Heart left ventricle (tissue), 16 donors: ENCODE measurements at regions not wholly inside any gene's neighbourhood (a gene's known extent, or its start where the extent isn't known, plus 50 kb on each side); places are given as distances from the start of the nearest gene placed in this dataset.

Source experiments
- ATAC-seq, 4 donors: fragments of 200-7000 bp; cut with Tn5 transposase; one replicate each; pipeline ENCODE4 v1.9.1; 2020 to 2022; ENCODE audit warnings: moderate library complexity in 4 of 4, mild to moderate bottlenecking in 3 of 4, moderate number of reproducible peaks in 1 of 4
- DNase-seq, 5 donors: peaks; one replicate each; pipeline ENCODE4 v3.0.0-alpha.2; 2020
- H3K27ac ChIP-seq, 12 donors: fragments of 200-600 bp; sonication (generic) in 4 of 12; one replicate each; pipeline versions ENCODE4 v1.5.0 to v1.8.0; 2016 to 2022; ENCODE audit warnings: mild to moderate bottlenecking in 2 of 12
- H3K27me3 ChIP-seq, 9 donors: fragments of 200-600 bp; sonication (generic) in 2 of 9; one replicate each; pipeline versions ENCODE4 v1.5.1 to v1.8.0; 2016 to 2022; ENCODE audit warnings: mild to moderate bottlenecking in 3 of 9
- H3K36me3 ChIP-seq, 9 donors: fragments of 200-600 bp; sonication (generic) in 2 of 9; one replicate each; pipeline versions ENCODE4 v1.5.0 to v1.8.0; 2018 to 2022; ENCODE audit warnings: mild to moderate bottlenecking in 2 of 9
- H3K4me1 ChIP-seq, 12 donors: fragments of 200-600 bp; sonication (generic) in 4 of 12; one replicate each; pipeline versions ENCODE4 v1.5.0 to v1.8.0; 2016 to 2022; ENCODE audit warnings: mild to moderate bottlenecking in 3 of 12
- H3K4me3 ChIP-seq, 12 donors: fragments of 200-600 bp; sonication (generic) in 4 of 12; one replicate each; pipeline versions ENCODE4 v1.5.0 to v1.8.0; 2017 to 2022; ENCODE audit warnings: mild to moderate bottlenecking in 9 of 12, moderate library complexity in 4 of 12
- H3K9me3 ChIP-seq, 12 donors: fragments of 200-600 bp; sonication (generic) in 4 of 12; one replicate each; pipeline versions ENCODE4 v1.5.0 to v1.8.0; 2016 to 2022; ENCODE audit warnings: mild to moderate bottlenecking in 1 of 12
- POLR2A ChIP-seq, 2 donors: fragments of 450-650 bp; IDR thresholded peaks; one replicate each; pipeline ENCODE4 v1.6.1; 2017; ENCODE audit warnings: antibody characterized with exemption in 2 of 2, mild to moderate bottlenecking in 2 of 2, moderate library complexity in 2 of 2
- WGBS, 4 donors: extraction: QIAGEN DNeasy Blood & Tissue Kit in 2 of 4; methylation state at CpG; one replicate each; pipeline versions ENCODE4 v1.1.5 to v1.1.7; 2013 to 2018; 5-methylcytosine and 5-hydroxymethylcytosine counted together
- intact Hi-C, 10 donors: fragments of 100-400 bp; cut with DNase I; formaldehyde crosslinking; loops; one replicate each; pipeline versions ENCODE4 v1.11.1 to v1.14.2; 2022
- TF ChIP-seq, protein P1 (sequence below), 12 donors: fragments of 200-600 bp; sonication (generic) in 4 of 12; IDR thresholded peaks; one replicate each; pipeline versions ENCODE4 v1.5.0 to v1.8.0; 2018 to 2022; ENCODE audit warnings: antibody characterized with exemption in 12 of 12, mild to moderate bottlenecking in 5 of 12
- donor health status: ischemic (EF 13 %, LVEDD 7.1; RV severe dilation, severe dysfunction).
- donor health status: healthy with polysubstance abuse.
- donor health status: DM: no; HTN: yes; CAD: no.
- donor health status: DM: no; HTN: no; CAD: no.
- donor health status: ischemic (EF 25% LVEDD 6.9; RV normal size, moderate dysfunction).
- donor health status: ischemic (EF 25% LVEDD 5.7; RV mildly dilated, moderate dysfunction).
- donor health status: healthy.
- donor health status: DM: yes; HTN: yes; CAD: no.
- donor health status: ischemic (EF 35%, LVEDD 5.7; RV mildly dilated, moderate dysfunction).
- donor health status: nonischemic (EF 11% LVEDD 7.7; RV severe dilation, severe dysfunction).
- donor health status: DM: yes; HTN: yes; CAD: no.
- donor health status: PGD.
- donor health status: ischemic (EF 29% LVEDD 5.4; RV normal size, mild dysfunction).
- donor health status: nonischemic (EF 23%, LVEDD 6.1; RV moderate dilation, normal function).

DNA sequence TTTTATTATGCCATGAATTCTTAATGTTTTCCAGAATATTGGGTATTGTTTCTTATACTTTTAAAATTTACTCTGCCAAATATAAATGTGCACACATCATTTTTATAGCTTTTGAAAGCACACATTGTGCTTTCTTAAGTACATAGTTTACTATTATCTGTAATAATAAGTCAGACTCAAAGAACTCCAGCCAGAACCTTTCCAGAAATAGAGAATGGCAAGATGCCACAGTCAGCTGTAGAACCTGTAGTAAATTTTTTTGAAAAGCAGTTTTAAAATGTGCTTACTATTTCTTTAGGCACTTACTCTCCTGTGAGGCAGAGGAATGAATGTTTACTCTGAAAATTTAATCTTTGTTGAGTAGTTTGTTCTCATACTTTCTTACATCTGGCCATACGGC is 1287.1 kb downstream of the PCDH9 start:
- TF ChIP-seq POLR2A (IDR thresholded peaks at IDR 0.05): no peak
- TF ChIP-seq, protein P1, sequence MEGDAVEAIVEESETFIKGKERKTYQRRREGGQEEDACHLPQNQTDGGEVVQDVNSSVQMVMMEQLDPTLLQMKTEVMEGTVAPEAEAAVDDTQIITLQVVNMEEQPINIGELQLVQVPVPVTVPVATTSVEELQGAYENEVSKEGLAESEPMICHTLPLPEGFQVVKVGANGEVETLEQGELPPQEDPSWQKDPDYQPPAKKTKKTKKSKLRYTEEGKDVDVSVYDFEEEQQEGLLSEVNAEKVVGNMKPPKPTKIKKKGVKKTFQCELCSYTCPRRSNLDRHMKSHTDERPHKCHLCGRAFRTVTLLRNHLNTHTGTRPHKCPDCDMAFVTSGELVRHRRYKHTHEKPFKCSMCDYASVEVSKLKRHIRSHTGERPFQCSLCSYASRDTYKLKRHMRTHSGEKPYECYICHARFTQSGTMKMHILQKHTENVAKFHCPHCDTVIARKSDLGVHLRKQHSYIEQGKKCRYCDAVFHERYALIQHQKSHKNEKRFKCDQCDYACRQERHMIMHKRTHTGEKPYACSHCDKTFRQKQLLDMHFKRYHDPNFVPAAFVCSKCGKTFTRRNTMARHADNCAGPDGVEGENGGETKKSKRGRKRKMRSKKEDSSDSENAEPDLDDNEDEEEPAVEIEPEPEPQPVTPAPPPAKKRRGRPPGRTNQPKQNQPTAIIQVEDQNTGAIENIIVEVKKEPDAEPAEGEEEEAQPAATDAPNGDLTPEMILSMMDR (IDR thresholded peaks at IDR 0.05): no peak
- ATAC-seq (peak in 1 of 4 donors; percentile 49), DNase-seq (no peak)
- Histone ChIP-seq H3K27ac (peak overlapping the region in 6 of 12 donors; percentile 2 to 33 (median 16)), H3K27me3 (no peaks in the 10 kb centered on the region), H3K9me3 (no peaks in the 10 kb centered on the region), H3K4me3 (peak overlapping the region in 4 of 12 donors; percentile 20 to 44 (median 30)), H3K36me3 (no peaks in the 10 kb centered on the region), H3K4me1 (peaks cover 0 to 13% (median 1%) of the 10 kb centered on the region in 12 donors)
- intact Hi-C loops: loop anchor here in 2 of 10 donors (5.0 to 10.0 kb wide), 2 partner anchors 1289 to 1292 kb away; partner anchors contain the start of gene PCDH9 (in 2 of the 2)
- 31 to 61% (median 48%) methylated on average over 1 of the region's 1 CpG for WGBS, 4 donors

DNA sequence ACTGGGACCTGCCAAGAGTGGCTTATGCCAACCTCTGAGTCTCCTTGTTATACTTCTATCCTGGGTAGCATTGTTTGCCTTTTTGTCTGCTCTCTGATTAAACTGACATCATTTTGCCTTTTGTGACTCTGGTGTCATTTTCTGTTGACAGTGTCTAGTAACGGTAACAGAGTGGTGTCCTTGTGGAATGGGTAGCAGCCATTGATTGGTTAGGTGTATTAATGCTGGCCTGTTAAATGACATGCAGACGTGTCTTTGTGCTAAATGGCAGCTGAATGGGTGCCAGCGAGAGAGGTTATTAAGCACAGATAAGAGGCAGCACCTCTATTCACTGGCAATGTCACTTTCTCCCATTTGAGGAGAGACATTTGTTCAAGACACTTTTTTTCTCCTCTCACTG is 1289.4 kb downstream of the PCDH9 start:
- ATAC-seq (peak; percentile 86 to 94 (median 93)), DNase-seq (peak; percentile 12 to 74 (median 51))
- WGBS, 4 donors: 44 to 58% (median 55%) methylated on average over 3 of the region's 3 CpGs
- Histone ChIP-seq H3K4me3 (peak overlapping the region in 9 of 12 donors; percentile 5 to 44 (median 35)), H3K27ac (peak overlapping the region in 11 of 12 donors; percentile 4 to 66 (median 51)), H3K4me1 (peaks cover 0 to 13% (median 1%) of the 10 kb centered on the region in 12 donors), H3K9me3 (no peaks in the 10 kb centered on the region), H3K27me3 (no peaks in the 10 kb centered on the region), H3K36me3 (no peaks in the 10 kb centered on the region)
- intact Hi-C loops: loop anchor here in 2 of 10 donors (5.0 to 10.0 kb wide), 2 partner anchors 1292 to 1294 kb away; partner anchors contain the start of gene PCDH9 (in 2 of the 2)
- TF ChIP-seq, protein P1 (IDR thresholded peaks at IDR 0.05): no peak
- TF ChIP-seq POLR2A (IDR thresholded peaks at IDR 0.05): no peak

DNA sequence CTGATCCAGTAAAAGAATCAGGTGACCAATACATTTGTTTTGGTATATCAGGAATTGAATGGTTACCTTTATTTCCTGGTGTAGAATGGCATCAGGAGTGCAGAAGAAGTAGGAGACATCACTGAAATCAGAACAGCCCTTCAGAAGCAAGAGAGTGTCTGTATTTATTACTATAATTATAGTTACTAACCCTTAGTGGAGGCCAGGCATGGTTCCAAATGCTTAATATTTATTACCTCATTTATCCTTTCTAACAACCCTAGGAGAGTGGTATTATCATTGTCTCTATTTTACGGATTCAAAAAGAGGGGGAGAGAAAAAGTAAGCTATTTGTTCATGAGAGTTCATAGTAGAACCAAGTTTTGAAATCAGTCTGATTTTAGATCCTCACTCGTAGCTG is 1292.9 kb downstream of the PCDH9 start:
- H3K27me3 ChIP-seq: no peaks in the 10 kb centered on the region
- peaks cover 0 to 2% (median 0%) of the 10 kb centered on the region in 12 donors for H3K4me1 ChIP-seq
- no peaks in the 10 kb centered on the region for H3K36me3 ChIP-seq
- H3K27ac ChIP-seq: no peak overlapping the region
- ATAC-seq: no peak
- WGBS, 4 donors: 42 to 76% (median 45%) methylated on average over 2 of the region's 2 CpGs
- H3K9me3 ChIP-seq: no peaks in the 10 kb centered on the region
- intact Hi-C loops: no loop called here
- TF ChIP-seq, protein P1 (IDR thresholded peaks at IDR 0.05): no peak
- no peak for TF ChIP-seq POLR2A (IDR thresholded peaks at IDR 0.05)
- no peak for DNase-seq
- no peak overlapping the region for H3K4me3 ChIP-seq

DNA sequence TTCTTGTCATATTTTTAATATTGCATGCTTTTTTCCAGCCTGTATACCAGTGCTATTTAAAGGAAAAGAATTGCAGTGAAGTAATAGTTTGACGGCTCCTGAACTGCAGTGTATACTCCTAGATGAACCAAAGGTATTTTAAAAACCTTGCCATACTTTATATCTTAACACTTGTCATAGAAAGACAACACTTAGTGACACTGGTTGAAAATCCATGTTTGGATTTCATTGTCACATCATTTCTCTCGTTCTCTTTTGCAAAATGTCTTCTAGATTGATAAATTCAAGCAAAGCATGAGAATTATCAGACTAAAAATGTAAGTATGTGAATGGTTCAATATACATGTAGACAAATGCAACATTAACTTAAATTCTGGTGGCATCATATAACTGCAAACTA is 1293.9 kb downstream of the PCDH9 start:
- TF ChIP-seq, protein P1 (IDR thresholded peaks at IDR 0.05): no peak
- TF ChIP-seq POLR2A (IDR thresholded peaks at IDR 0.05): no peak
- Histone ChIP-seq H3K4me1 (peaks cover 0 to 2% (median 0%) of the 10 kb centered on the region in 12 donors), H3K36me3 (no peaks in the 10 kb centered on the region), H3K27me3 (no peaks in the 10 kb centered on the region), H3K9me3 (no peaks in the 10 kb centered on the region), H3K27ac (no peak overlapping the region), H3K4me3 (no peak overlapping the region)
- 77 to 91% (median 87%) methylated on average over 2 of the region's 2 CpGs for WGBS, 4 donors
- no peak for ATAC-seq
- DNase-seq: no peak
- intact Hi-C loops: no loop called here
